ENCODE measurements at regions not wholly inside any gene's neighbourhood (a gene's known extent, or its start where the extent isn't known, plus 50 kb on each side); places are given as distances from the start of the nearest gene placed in this dataset.
A peak's percentile ranks its signal among the peaks of the same experiment; 100 is the strongest.

GRCh38 chr1:235925016-235925415 is 58.3 kb upstream of the LYST start:
- no peak for DNase-seq

- no peak for DNase-seq
Measured at GRCh38 chr1:235923466-235924021, 56.8 kb upstream of the LYST start.

- no peak for DNase-seq
Measured at GRCh38 chr1:235920596-235921375, 54.1 kb upstream of the LYST start.

- DNase-seq: no peak
Measured at GRCh38 chr1:235919833-235920441, 53.2 kb upstream of the LYST start.

GRCh38 chr1:235919127-235919832 is 52.6 kb upstream of the LYST start:
- no peak for DNase-seq

GRCh38 chr1:235918465-235918864 is 51.8 kb upstream of the LYST start:
- DNase-seq: no peak

- peak; percentile 70 for DNase-seq
Measured at GRCh38 chr1:235918032-235918431, 51.3 kb upstream of the LYST start.

- no peak for DNase-seq
Measured at GRCh38 chr1:235917267-235917811, 50.6 kb upstream of the LYST start.
